ENCODE measurements at regions not wholly inside any gene's neighbourhood (a gene's known extent, or its start where the extent isn't known, plus 50 kb on each side); places are given as distances from the start of the nearest gene placed in this dataset.

DNA sequence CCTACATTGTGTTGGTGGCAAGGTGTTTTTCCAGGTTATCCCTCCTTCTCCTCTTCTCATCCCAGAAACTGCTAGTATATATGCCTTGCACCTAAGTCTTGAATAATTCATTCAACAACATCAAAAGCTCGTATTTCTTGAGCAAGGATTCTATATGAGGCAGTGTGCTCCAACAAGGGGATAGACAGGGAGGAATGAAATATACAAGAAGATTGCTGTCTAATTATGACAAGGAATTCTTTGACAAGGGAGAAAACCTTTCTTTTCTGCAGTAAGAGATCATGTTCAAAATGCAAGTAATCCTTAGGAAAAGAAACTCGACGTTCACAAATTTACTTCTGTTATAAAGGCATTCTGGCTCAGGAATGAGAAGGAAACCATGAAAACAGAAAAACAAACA lies 788.6 kb downstream of the TDRD15 start:
- no peak for TF ChIP-seq POLR2AphosphoS5 (IDR thresholded peaks at IDR 0.05; ENCODE audit: borderline replicate concordance, low read depth, low read length)
- no peak for TF ChIP-seq EZH2 (IDR thresholded peaks at IDR 0.05)
- no peak for TF ChIP-seq FOXP2 (optimal IDR thresholded peaks at IDR 0.05; ENCODE audit: control extremely low read depth, extremely low read length, insufficient read depth)

Measured in SK-N-MC (cell line).